DMS153 treated with DMSO at 0.1 percent for 48 hours (cell line): ENCODE measurements at regions not wholly inside any gene's neighbourhood (a gene's known extent, or its start where the extent isn't known, plus 50 kb on each side); places are given as distances from the start of the nearest gene placed in this dataset.

Source experiments
- DNase-seq: peaks from one replicate; lab custom pipeline; 2025; ENCODE audit not compliant: unreplicated experiment; lab: John Stamatoyannopoulos, UW

DNA sequence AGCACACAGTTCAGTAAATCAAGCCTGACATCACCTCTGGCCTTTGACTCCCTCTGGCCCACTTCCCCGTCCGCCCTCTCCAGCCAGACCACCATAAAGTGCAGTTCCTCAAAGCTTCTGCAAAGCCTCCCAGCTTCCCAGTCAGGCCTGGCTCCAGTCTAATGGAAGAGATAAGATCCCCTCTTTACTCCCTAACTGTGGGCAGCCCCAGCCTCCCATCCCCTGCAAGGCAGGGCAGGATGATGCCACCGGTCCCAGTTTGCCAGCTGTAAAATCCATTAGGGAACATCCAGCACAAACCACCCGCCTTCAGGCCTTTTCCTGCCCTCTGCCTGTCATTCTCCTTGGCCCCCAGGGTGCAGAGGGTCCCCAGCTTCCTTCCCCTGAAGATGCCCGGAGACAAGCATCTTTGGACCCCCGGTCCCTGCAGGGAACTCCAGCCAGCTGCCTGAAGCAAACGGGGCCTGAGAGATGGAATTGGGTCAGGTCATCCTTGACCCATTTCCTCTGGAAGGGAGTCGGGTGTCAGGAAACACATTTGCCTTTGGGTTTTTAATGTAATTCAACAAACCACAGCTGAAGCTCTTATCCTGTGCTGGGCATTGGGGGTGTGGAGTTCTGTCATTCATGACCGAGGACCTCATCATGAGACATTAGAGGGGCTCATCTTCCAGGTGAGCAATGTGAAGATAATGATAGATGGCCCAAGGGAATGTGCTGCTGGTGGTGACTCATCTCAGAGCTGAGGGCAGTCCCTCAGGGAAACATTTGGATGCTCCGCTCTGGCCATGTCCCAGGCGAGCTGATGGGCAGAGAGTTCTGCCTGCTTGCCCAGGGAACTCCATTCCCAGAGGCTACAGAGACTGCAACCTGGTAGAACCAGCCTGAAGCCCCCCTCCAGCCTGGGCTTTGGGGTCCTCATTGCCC, 93.8 kb upstream of the CLMN start:
- DNase-seq: no peak

DNA sequence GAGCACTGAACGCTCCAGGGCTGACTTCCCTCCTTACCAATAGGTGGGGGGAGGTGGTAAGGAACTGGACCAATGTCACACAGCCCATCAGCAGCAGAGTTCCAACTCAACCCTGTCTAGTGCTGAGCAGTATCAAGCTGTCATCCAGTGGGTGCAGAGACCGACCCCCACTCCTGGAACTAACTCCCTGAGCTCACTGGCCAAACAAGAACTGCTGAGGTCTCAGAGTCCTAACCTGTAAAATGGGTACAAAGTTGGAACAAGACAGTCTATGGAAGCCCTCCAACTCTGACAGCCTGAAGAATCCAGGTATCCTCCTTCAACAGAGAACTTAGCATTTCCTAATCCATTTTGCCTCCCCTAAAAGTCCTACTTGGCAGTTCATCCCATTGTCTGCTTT, 91.1 kb upstream of the CLMN start:
- no peak for DNase-seq

DNA sequence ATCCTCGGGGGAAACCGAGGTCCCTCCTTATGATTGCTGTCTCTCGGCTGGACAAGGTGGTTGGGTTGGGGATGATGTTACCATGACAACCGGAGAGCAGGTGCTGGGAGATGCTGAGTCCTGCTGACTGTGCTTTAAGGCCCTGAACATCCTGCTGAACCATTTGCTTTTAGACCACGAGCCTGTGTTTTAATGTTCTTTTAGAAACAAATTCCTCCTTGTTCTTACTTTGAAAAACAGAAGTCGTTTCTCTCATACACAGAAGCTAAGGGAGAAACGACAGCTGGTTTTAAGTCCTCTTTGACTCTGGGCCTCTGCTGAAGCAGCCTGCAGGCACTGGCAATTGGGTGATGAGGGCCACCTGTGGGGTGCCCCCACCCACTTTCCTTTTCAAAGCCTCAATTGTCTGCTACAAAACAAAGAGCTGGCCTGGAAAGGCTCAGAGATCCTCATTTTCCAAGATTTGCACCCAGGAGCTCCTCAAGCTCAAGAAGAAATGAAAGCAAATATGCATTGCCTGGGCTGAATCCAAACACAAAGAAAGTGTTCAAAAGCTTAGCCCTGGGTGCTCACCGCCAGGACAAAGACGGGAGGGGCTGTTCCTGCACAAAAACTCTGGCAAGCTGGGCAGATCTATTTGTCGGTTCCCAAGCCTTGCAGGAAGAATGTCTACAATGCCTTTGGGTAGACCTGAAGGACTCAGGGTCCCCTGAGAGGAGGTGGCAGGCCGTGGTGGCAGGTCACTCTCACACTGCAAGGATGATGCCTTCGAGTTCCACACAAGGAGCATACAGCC, 90.0 kb upstream of the CLMN start:
- DNase-seq: no peak

DNA sequence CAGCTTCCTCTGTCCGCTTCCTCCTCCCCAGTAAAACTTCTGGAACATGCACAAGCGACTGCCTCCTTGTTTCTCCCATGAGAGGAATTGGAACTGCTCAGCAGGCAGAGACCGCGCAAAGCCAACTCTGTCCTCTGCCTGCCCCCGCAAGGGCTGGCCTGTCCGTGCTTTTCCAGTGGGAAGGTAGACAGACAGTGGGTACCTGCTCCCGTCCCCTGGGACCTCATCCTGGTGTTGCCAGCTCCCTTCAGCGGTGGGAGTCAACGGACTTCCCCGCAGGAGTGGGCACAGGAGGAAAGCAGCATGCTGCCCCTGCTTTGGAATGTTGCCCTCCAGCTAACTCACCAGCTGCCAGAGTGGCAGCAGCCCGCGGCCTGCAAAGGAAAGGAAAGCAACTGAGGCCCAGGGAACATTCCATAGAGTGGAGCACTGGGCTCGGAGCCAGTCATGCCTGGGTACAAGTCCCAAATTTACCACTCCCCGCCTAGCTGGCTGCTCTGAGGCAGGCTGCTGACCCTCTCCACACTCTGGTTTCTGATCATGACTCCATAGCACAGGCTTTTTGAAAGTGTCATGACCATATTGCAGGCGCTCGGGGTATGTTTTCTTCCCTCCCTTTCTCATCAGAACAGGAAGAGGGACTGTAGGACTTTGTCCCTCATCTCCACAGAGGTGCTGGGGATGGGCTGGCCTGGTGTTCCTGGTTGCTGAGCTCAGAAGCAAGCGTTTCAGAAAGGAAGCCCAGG, 89.2 kb upstream of the CLMN start:
- no peak for DNase-seq

DNA sequence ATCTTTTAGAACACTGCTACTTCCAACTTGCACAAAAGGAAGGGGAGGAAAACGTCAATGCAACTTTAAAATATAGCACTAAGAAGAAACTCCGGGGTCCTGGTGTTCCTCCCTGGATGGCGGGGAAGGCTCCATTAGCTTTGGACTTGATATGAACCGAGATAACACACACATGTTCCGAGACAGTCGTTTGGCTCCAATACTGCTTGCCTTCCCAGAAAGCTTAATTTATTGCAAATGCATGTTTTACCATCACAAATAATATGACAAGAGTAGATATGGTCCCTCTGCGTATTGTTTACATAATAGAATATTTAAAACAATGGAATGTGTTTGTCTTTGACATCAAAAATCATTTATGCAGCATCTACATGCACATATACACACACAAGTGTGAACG, 87.6 kb upstream of the CLMN start:
- DNase-seq: no peak

DNA sequence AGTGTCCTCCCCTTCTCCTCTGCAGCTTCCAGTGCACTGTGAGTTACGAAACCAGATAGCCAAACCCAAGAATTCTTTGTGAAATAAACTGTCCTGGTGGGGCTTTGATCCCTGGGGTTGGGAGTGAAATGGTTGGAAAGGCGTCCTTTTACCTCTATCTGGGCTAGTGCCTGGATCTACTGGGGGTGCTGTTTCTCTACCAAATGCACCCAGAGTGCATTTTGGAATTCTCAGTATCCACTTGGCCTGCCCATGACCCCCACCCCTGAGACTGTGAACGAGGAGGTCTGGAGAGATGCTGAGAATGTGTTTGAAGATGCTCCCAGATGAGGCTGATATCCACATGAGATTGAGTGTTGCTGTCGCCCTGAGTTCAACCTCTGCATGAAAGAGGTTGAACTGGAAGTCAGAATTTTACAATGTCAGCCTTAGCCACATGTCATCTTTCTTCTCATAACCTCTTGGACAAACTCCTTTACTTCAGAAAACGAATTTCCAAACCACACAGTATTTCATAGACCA, 87.1 kb upstream of the CLMN start:
- no peak for DNase-seq

DNA sequence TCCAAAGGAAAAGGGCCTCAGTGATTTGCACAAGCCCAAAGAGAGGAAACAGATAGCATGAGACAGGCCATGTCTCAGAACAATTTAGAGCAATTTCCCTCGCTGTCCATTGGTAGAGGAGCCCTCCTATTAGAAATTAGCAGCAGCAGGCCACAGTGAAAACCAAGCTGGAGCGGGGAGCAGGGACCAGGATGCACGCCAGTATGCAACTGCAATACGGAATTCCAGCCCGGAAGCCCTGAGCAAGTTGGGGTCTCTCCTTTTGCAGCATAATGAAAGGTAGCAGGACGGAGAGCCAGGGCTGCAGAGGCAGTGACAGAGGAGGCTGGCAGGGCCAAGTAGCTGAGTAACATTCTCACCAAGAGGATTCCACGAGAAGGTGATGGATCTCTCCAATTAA, 84.9 kb upstream of the CLMN start:
- DNase-seq: no peak

DNA sequence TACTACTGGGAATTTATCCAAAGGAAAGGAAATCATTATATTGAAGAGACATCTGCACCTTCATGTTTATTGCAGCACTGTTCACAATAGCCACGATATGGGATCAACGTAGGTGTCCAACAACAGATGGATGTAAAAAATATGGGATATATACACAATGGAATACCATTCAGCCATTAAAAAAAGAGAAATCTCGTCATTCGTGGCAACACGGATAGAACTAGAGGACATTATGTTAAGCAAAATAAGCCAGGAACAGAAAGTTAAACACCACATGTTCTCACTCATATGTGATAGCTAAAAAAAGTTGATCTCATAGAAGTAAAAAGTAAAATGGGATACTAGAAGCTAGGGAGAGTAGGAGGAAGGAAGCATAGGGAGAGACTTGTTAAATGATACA, 82.9 kb upstream of the CLMN start:
- DNase-seq: no peak

DNA sequence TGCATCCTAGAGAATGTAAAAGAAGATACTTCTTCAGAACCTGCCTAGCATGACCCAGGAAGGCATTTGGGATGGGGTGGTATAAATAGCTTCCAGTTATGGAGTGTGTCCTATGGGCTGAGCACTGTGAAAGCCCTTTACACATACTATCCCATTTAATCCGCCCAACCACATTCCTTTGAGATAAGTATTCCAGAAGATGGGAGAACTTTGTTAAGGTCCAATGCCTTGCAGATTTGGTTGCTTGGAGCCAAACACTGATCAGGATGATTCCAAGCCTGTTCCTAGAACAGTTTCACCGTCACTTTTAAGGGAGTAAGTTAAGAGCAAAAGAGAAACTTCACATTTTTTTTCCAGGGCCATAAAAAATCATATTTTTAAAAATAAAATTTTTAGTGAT, 82.5 kb upstream of the CLMN start:
- DNase-seq: no peak

DNA sequence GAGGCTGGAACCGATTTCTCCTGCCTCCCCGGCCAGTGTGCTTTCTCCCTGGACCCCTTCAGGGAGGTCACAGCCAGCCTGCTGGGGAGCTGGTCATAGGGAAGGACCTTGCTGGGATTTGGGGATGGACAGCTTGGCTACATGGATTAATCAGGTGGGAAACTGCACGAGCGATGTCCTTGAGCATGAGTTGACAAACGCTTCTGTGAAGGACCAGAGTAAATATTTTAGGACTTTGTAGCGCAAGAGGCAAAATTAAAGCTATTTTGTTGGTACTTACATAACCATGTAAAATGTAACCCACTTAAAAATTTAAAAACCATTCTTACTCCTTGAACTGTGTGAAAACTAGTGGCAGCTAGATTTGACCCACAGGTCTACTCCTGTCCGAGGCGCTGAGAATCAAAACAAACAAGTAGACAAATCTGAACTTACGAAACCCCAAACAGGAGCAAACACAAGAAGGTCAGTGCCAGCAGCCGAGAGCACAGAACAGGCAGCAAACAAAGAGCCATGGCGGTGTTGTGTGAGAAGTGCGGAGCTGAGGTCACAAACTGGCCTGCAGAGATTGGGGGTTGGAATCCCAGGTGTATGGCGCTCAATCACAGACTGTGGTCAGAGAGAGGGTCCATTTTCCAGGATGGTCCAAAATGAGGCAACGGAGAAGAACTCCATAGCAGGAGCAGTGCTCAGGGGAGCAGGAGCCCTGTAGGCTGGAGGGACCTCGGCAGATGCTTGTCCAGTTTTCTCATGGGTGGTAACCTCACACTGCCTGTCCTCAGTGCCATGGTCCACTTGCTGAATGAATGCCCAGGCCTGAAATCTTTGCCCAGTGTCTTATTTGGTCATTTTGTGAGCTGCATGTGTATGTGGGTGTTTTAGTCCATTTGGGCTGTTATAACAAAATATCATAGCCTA, 79.2 kb upstream of the CLMN start:
- DNase-seq: no peak

DNA sequence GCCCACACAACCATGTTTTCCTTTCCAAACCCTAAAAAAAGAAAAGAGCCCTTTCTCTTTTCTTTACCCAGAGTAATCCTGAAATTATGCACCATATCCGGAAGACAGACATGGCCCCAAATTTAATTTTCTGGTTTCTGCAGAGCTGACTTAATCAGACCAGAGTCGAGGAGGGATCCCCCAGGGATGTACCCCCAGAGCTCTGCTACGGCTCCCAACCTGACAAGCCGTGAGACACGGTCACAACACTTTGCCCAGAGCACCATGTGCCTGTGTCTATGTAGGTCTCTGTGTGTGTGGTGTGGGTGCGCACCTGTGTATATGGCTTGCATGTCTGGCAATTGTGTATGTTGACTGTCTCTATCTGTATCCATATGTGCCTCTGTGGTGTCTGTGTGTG, 77.6 kb upstream of the CLMN start:
- no peak for DNase-seq

DNA sequence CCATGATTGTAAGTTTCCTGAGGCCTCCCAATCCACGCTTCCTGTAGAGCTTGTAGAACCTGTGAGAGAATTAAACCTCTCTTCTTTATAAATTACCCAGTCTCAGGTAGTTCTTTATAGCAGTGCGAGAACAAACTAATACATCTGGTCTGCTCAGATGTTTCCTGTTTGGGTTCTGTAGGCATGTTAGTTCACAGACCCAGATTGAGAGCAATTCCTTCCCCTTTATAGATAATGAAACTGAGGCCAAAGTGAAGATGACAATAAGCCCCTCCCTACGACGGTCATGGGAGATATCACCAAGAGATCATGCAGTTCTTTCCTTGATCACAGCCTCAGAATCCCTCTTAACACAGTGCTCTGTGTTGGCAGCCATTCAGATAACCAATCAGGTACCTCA, 76.5 kb upstream of the CLMN start:
- no peak for DNase-seq

DNA sequence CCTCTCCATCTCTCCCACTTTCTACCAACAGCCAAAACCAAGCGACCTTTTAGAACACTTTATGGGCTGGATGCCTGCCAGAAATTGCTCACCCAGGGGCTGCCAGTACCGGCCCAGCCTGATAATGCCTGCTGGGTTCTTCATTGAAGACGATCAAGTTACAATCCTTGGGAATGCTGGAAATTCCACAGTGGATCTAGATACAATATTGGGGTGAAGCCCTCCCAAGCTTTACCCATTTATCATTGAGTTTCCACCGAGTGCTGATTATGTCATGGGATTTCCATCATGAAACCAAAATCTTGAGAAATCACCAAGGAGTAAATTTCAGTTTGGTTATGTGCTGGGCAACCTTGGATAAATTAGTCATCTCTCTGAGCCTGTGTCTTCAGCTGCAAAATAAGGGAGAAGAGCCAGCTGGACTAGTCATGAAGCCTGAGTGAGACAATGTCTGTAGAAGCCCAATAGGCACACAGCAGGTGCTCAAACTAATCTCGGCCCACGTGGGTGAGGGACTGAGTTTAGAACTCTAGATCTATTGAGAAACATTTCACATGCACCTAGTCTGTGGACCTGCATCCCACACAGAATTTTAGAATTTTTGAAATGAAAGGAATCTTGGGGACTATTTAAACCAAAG, 75.5 kb upstream of the CLMN start:
- no peak for DNase-seq

DNA sequence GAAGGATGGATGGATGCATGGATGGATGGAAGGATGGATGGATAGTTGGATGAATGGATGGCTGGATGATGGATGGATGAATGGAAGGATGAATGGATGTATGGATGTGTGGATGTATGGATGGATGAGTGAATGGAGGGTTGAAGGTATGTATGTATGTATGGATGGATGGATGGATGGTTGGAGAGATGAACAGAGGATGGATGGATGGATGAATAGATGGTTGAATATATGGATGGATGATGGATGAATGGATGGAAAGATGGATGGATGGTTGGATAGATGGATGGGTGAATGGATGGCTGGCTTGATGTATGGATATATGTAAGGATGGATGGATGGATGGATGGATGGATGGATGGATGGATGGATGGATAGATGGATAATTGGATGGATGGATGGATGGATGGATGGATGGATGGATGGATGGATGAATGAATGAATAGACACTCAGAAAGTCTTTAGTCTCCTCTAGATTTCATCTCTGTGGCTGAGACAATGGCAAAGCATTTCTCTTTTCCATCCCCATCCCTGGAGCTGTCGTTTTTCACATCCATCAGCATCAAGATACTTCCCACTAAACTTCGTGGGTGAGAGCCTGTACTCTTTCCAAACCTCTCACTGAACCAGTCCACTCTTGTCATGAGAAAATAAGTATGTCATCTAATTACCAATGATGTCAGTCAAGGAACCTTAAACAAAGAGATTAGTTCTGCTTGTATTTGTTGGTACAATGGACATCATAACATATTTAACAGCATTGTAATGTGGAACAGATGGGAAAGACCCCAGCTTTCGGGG, 74.8 kb upstream of the CLMN start:
- DNase-seq: no peak

DNA sequence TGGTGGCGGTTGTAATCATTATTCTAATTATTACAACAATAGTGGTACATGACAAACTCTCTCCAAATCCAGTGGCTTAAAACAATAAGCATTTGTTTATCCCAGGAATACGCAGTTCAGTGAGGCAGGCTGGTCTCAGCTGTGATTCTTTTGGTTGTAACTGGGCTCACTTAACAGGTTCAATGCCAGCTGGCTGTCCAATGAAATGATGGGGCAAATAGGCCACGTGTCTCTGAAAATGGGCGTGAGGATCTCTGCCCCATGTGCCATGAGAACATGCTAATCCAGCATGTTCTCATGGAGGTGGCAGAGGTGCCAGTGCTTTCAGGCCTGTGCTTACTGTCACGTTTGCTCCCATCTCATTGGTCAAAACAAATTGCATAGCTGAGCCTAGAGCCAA, 73.1 kb upstream of the CLMN start:
- DNase-seq: no peak

DNA sequence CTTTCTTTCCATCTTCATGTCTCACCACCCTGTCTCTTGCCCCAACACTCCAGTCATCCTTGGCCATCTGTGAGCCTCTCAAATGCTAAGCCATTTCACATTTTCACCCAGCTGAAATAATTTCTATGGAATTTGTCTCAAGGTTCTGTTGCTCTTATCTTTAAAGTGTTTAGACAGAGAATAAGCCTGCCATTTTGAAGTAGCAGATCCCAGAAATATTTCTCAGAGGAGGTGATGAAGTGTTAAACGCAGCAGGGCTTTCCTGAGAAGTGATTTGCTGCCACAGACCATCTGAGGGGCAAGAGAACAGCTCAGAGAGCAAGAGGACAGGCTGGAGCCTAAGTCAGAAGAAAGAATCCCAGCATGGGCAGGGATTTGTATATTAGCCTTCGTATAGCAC, 71.6 kb upstream of the CLMN start:
- no peak for DNase-seq

DNA sequence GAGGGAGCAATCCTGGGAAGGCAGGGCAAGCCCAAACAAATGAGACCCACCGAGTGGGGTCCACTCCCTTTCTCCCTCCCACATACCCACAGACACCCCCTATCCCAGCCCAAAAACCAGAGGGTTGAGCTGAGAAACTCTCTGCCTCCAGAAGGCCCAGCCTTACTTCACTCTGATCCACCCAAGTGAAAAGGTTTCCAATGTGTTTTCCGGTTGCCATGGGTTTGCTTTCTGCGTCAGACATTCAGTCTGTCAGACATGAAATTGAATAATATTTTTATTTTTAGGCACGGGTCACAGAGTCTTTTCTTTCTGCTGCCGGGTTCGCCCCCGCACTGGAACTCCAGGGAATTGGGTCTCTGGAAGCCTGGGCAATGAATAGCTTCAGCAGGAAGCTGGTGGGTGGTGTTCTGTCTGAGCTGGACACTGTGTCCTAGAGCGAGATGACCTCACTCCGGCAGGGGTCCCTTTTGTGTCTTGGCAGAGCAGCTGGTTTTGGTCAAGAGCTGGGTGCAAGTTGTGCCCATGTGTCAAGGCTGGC, 69.8 kb upstream of the CLMN start:
- DNase-seq: no peak

DNA sequence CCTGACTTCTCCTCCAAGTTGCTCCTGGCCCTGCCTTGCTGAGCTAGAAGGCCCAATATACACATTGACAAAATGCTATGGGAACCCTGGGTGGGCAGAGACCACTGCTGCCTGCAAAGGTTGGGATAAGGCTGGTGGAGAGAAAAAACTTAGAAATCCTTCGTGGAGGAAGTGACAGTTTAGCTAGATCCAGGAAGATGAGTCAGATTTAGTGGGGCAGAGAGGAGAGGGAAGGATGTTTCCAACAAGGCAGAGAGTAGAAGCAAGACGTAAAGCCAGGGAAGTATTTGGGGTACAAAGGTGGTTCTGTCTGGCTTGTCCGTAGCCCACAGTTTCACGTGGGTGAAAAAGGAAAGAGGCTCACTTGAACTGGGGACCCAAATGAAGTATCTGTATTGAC, 69.0 kb upstream of the CLMN start:
- no peak for DNase-seq
